ENCODE measurements at regions not wholly inside any gene's neighbourhood (a gene's known extent, or its start where the extent isn't known, plus 50 kb on each side); places are given as distances from the start of the nearest gene placed in this dataset.
A peak's percentile ranks its signal among the peaks of the same experiment; 100 is the strongest.

DNA sequence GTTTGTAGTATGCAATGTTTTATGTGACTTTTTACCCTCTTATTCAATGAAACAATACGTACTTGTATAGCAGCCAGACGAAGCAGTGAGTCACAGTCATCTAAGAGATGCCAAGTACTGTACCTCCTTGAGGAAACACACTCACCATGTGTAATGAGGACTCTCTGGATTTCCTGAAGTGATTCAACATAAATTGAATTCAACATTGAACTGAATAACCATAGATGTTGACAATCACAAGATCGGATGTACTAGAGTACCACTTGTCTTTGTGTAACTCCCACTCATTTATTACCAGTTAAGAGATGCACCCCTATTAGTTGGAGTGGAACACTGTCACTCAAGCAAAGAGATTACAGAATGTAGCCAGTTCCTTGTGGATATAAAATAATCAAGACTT lies 175.2 kb upstream of the HMGA2 start:
- TF ChIP-seq, protein P1, sequence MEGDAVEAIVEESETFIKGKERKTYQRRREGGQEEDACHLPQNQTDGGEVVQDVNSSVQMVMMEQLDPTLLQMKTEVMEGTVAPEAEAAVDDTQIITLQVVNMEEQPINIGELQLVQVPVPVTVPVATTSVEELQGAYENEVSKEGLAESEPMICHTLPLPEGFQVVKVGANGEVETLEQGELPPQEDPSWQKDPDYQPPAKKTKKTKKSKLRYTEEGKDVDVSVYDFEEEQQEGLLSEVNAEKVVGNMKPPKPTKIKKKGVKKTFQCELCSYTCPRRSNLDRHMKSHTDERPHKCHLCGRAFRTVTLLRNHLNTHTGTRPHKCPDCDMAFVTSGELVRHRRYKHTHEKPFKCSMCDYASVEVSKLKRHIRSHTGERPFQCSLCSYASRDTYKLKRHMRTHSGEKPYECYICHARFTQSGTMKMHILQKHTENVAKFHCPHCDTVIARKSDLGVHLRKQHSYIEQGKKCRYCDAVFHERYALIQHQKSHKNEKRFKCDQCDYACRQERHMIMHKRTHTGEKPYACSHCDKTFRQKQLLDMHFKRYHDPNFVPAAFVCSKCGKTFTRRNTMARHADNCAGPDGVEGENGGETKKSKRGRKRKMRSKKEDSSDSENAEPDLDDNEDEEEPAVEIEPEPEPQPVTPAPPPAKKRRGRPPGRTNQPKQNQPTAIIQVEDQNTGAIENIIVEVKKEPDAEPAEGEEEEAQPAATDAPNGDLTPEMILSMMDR (IDR thresholded peaks at IDR 0.05), result no peak
- H3K9me3 Mint-ChIP-seq (ENCODE audit: low read depth), result peaks cover 7% of the 10 kb centered on the region
- no peak for DNase-seq (ENCODE audit: low spot score)
- peak overlapping the region; percentile 58 for H3K27ac Mint-ChIP-seq (ENCODE audit: unreplicated experiment)
- H3K4me3 Mint-ChIP-seq (ENCODE audit: unreplicated experiment), result no peak overlapping the region
- H3K27me3 Mint-ChIP-seq (ENCODE audit: low read depth), result no peaks in the 10 kb centered on the region
- H3K36me3 Mint-ChIP-seq (ENCODE audit: low read depth), result no peaks in the 10 kb centered on the region
- peaks cover 23% of the 10 kb centered on the region for H3K4me1 Mint-ChIP-seq (ENCODE audit: low read depth)

DNA sequence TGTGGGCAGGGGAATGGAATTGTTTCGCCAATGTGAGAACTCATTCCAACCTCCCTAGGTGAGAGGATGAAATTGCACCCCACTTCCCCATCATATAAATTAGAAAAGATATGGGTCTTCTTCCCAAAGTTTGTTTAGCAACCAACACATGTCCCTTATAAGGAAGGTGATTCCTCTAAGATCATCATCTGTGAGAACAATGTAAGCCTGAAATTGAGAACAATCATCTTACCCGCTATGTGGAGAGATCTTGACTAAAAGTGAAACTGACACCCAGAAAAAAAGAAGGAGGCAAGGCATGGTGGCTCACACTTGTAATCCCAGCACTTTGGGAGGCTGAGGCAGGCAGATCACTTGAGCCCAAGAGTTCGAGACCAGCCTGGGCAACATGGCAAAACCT lies 173.2 kb upstream of the HMGA2 start:
- H3K36me3 Mint-ChIP-seq (ENCODE audit: low read depth), result no peaks in the 10 kb centered on the region
- TF ChIP-seq, protein P1 (IDR thresholded peaks at IDR 0.05), result no peak
- no peak overlapping the region for H3K4me3 Mint-ChIP-seq (ENCODE audit: unreplicated experiment)
- H3K9me3 Mint-ChIP-seq (ENCODE audit: low read depth), result peaks cover 7% of the 10 kb centered on the region
- DNase-seq (ENCODE audit: low spot score), result no peak
- no peak overlapping the region for H3K27ac Mint-ChIP-seq (ENCODE audit: unreplicated experiment)
- H3K4me1 Mint-ChIP-seq (ENCODE audit: low read depth), result peaks cover 26% of the 10 kb centered on the region
- H3K27me3 Mint-ChIP-seq (ENCODE audit: low read depth), result no peaks in the 10 kb centered on the region

DNA sequence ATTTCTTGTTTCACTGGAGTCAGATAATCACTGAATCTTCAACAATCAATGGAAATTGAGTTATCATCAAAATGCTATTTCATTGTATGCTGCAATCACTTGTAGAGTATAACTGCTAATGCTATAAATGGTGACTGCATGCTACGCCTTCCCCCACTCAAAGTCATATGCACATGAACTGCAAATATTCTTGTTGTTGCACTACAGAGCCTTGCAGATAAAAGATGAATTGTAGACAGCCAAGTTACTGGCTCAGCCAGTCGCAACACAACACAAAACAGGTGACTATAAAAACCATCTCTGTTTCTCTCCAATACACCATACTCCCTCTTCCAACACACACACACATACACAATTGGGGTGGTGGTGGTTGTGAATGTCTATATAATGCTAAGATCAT lies 171.0 kb upstream of the HMGA2 start:
- Mint-ChIP-seq H3K27ac (ENCODE audit: unreplicated experiment) (no peak overlapping the region), H3K4me3 (ENCODE audit: unreplicated experiment) (no peak overlapping the region), H3K36me3 (ENCODE audit: low read depth) (no peaks in the 10 kb centered on the region), H3K9me3 (ENCODE audit: low read depth) (peaks cover 7% of the 10 kb centered on the region), H3K27me3 (ENCODE audit: low read depth) (no peaks in the 10 kb centered on the region), H3K4me1 (ENCODE audit: low read depth) (peaks cover 38% of the 10 kb centered on the region)
- TF ChIP-seq, protein P1 (IDR thresholded peaks at IDR 0.05), result no peak
- DNase-seq (ENCODE audit: low spot score), result no peak

DNA sequence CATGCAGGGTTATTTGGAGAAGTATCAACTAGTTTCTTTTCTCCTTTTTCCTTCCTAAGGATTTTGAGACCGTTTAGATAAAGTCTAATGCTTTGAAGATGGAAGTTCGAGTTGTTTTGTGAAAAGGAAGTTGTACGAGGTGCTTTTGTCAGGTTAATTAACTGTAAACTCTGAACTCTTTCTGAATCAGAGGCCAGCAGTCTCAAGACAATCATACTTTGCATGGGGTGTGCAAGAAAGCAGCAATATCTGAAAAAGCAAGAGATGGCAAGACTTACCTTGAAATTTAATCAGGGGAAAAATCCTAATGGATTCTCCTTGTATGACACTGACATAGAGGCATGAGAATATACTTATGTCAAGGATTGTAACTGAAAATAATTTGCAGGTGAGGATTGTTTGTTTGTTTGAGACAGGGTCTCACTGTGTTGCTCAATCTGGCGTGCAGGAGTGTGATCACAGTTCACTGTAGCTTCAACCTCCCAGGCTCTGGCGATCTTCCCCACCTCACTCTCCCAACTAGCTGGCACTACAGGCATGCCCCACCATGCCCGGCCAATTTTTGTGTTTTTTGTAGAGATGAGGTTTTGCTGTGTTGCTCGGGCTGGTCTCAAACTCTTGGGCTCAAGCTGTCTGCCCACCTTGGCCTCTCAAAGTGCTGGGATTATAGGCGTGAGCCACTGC lies 170.2 kb upstream of the HMGA2 start:
- Mint-ChIP-seq H3K9me3 (ENCODE audit: low read depth) (peaks cover 7% of the 10 kb centered on the region), H3K4me3 (ENCODE audit: unreplicated experiment) (no peak overlapping the region), H3K27ac (ENCODE audit: unreplicated experiment) (no peak overlapping the region), H3K27me3 (ENCODE audit: low read depth) (no peaks in the 10 kb centered on the region), H3K4me1 (ENCODE audit: low read depth) (peaks cover 30% of the 10 kb centered on the region), H3K36me3 (ENCODE audit: low read depth) (no peaks in the 10 kb centered on the region)
- TF ChIP-seq, protein P1 (IDR thresholded peaks at IDR 0.05), result no peak
- no peak for DNase-seq (ENCODE audit: low spot score)

DNA sequence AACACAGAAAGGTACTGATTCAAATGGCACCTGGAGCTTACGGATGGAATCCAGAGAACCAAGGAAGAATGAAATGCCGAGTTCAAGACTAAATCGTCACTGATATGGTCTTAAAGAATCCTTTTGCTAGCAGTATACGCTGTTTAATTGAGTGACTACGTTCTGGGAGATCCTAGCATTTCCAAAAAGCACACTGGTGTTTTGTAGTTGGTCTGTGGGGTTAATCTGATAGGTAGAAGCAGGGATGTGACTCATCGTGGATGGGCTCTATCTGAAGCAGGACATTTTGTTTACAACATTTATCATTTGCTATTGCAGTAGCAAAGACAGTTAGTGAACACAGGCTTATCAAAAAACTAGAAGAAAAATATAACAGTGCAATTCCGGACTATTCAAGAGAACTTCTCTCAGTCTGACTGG lies 169.2 kb upstream of the HMGA2 start:
- no peaks in the 10 kb centered on the region for H3K9me3 Mint-ChIP-seq (ENCODE audit: low read depth)
- H3K4me3 Mint-ChIP-seq (ENCODE audit: unreplicated experiment), result no peak overlapping the region
- no peaks in the 10 kb centered on the region for H3K27me3 Mint-ChIP-seq (ENCODE audit: low read depth)
- DNase-seq (ENCODE audit: low spot score), result no peak
- no peak overlapping the region for H3K27ac Mint-ChIP-seq (ENCODE audit: unreplicated experiment)
- TF ChIP-seq, protein P1 (IDR thresholded peaks at IDR 0.05), result no peak
- peaks cover 24% of the 10 kb centered on the region for H3K4me1 Mint-ChIP-seq (ENCODE audit: low read depth)
- H3K36me3 Mint-ChIP-seq (ENCODE audit: low read depth), result no peaks in the 10 kb centered on the region

Data from chondrocyte (in vitro differentiated cells).